ENCODE measurements at regions not wholly inside any gene's neighbourhood (a gene's known extent, or its start where the extent isn't known, plus 50 kb on each side); places are given as distances from the start of the nearest gene placed in this dataset.

DNA sequence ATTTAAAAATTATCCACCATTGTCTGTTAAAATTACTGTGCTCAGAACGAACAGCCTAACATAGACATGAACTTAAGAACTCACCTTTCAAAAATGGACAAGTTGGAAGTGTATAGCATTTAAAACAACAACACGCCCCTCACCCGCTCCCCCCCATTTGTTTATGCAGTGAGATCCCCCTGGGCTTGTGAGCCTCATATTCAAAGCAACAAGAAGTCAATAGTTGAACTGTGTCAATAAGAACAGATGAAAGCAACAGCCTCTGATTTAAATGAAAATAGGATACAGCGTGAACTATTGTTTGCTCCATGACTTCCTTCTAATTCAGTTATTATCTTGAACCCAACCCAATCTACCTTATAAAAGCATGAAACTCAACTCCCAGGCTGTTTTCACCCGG, 314.2 kb downstream of the BLID start:
- H3K27ac ChIP-seq (ENCODE audit: low read length): peak overlapping the region; percentile 80
- H3K9ac ChIP-seq (ENCODE audit: low read depth, low read length): peak overlapping the region; percentile 84
- H3K36me3 ChIP-seq (ENCODE audit: insufficient read depth, low read depth, low read length): no peaks in the 10 kb centered on the region
- peaks cover 31% of the 10 kb centered on the region; the same call in 1 of the 2 replicates for H3K4me1 ChIP-seq (ENCODE audit: insufficient read depth, low read length)
- H3K4me3 ChIP-seq (ENCODE audit: low read length): peak overlapping the region; percentile 58
- no peaks in the 10 kb centered on the region for H3K27me3 ChIP-seq (ENCODE audit: insufficient read depth, low read length)
- no peaks in the 10 kb centered on the region; the same call in 1 of the 2 replicates for H3K9me3 ChIP-seq (ENCODE audit: insufficient read depth, low read depth, low read length)

DNA sequence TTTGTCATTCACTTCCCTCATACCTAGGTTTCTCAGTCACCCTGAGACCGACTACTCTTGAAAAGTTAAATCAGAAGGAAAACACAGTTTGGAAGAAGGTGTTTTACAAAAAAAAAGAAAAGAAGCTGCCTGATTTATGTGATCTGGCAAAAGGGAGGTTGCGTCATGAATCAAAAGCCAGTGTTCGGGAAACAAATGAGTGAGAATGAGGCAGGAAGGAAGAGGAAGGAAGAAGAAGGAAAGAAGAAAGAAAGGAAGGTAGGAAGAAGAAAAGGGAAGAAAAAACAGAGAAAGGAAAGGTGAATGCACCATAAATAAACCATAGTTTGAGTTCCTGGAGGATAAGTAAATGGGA, 314.6 kb downstream of the BLID start:
- H3K36me3 ChIP-seq (ENCODE audit: insufficient read depth, low read depth, low read length): no peaks in the 10 kb centered on the region
- no peaks in the 10 kb centered on the region; the same call in 1 of the 2 replicates for H3K9me3 ChIP-seq (ENCODE audit: insufficient read depth, low read depth, low read length)
- peaks cover 31% of the 10 kb centered on the region; the same call in 1 of the 2 replicates for H3K4me1 ChIP-seq (ENCODE audit: insufficient read depth, low read length)
- no peaks in the 10 kb centered on the region for H3K27me3 ChIP-seq (ENCODE audit: insufficient read depth, low read length)
- peak overlapping the region; percentile 58 for H3K4me3 ChIP-seq (ENCODE audit: low read length)
- H3K9ac ChIP-seq (ENCODE audit: low read depth, low read length): peak overlapping the region; percentile 84
- H3K27ac ChIP-seq (ENCODE audit: low read length): peak overlapping the region; percentile 80

GRCh38 chr11:121800731-121801393, 315.2 kb downstream of the BLID start:
- Histone ChIP-seq H3K9ac (ENCODE audit: low read depth, low read length) (peak overlapping the region; percentile 84), H3K9me3 (ENCODE audit: insufficient read depth, low read depth, low read length) (no peaks in the 10 kb centered on the region; the same call in 1 of the 2 replicates), H3K4me1 (ENCODE audit: insufficient read depth, low read length) (peaks cover 31% of the 10 kb centered on the region; the same call in 1 of the 2 replicates), H3K27me3 (ENCODE audit: insufficient read depth, low read length) (no peaks in the 10 kb centered on the region), H3K36me3 (ENCODE audit: insufficient read depth, low read depth, low read length) (no peaks in the 10 kb centered on the region), H3K4me3 (ENCODE audit: low read length) (peak overlapping the region; percentile 58), H3K27ac (ENCODE audit: low read length) (peak overlapping the region; percentile 80)

DNA sequence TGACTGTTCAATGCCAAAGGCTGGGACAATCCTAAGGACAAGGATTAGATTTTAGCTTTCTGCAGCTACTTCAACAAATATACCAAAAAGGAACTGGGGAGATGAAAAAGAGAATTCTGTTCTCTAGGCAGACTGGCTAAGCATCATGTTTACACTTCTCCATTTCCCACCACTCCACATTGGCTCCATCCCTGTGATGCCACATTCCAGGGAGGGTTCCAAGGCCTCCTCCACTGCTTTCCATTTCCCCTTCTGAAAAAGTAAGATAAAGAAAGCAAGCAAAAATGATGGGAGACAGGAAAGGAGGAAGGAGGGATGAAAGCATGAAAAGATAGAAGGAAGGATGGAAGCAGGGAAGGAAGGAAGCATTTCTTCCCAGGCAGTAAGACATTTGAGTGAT, 315.8 kb downstream of the BLID start:
- Histone ChIP-seq H3K4me3 (ENCODE audit: low read length) (peak overlapping the region; percentile 26; the same call in 1 of the 2 replicates), H3K9ac (ENCODE audit: low read depth, low read length) (peak overlapping the region; percentile 84; the same call in 1 of the 2 replicates), H3K27me3 (ENCODE audit: insufficient read depth, low read length) (no peaks in the 10 kb centered on the region), H3K4me1 (ENCODE audit: insufficient read depth, low read length) (peaks cover 31% of the 10 kb centered on the region; the same call in 1 of the 2 replicates), H3K36me3 (ENCODE audit: insufficient read depth, low read depth, low read length) (no peaks in the 10 kb centered on the region), H3K9me3 (ENCODE audit: insufficient read depth, low read depth, low read length) (no peaks in the 10 kb centered on the region; the same call in 1 of the 2 replicates), H3K27ac (ENCODE audit: low read length) (peak overlapping the region; percentile 37)

- no peaks in the 10 kb centered on the region; the same call in 1 of the 2 replicates for H3K9me3 ChIP-seq (ENCODE audit: insufficient read depth, low read depth, low read length)
- no peak overlapping the region for H3K4me3 ChIP-seq (ENCODE audit: low read length)
- no peaks in the 10 kb centered on the region for H3K36me3 ChIP-seq (ENCODE audit: insufficient read depth, low read depth, low read length)
- H3K4me1 ChIP-seq (ENCODE audit: insufficient read depth, low read length): peaks cover 23% of the 10 kb centered on the region; the same call in 1 of the 2 replicates
- no peaks in the 10 kb centered on the region for H3K27me3 ChIP-seq (ENCODE audit: insufficient read depth, low read length)
- H3K9ac ChIP-seq (ENCODE audit: low read depth, low read length): no peak overlapping the region
- no peak overlapping the region for H3K27ac ChIP-seq (ENCODE audit: low read length)
These were observed 318.5 kb downstream of the BLID start for GRCh38 chr11:121797496-121797895.

DNA sequence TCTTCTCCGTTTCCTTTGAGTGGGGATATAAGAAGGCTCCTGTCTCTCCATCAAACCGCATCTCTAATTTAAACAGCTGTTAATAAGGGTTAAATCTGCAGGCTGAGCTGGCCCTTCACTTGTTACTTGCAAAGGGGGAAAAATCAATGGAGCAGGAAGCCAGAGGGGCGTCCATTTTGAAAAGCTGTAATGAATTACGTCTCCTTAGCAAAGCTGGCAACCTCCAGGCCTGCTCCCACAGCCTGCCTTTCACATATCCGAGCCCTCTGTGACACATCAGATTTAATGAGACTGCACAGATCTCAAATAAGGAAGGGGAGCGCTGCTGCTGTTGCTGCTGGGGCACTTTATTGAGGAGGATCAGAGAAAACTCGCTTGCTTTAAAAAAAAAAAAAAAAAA, 320.8 kb downstream of the BLID start:
- no peaks in the 10 kb centered on the region for H3K27me3 ChIP-seq (ENCODE audit: insufficient read depth, low read length)
- no peak overlapping the region for H3K4me3 ChIP-seq (ENCODE audit: low read length)
- no peak overlapping the region for H3K27ac ChIP-seq (ENCODE audit: low read length)
- no peaks in the 10 kb centered on the region for H3K36me3 ChIP-seq (ENCODE audit: insufficient read depth, low read depth, low read length)
- no peak overlapping the region for H3K9ac ChIP-seq (ENCODE audit: low read depth, low read length)
- peaks cover 6% of the 10 kb centered on the region; the same call in 1 of the 2 replicates for H3K4me1 ChIP-seq (ENCODE audit: insufficient read depth, low read length)
- no peaks in the 10 kb centered on the region; the same call in 1 of the 2 replicates for H3K9me3 ChIP-seq (ENCODE audit: insufficient read depth, low read depth, low read length)

- no peak overlapping the region for H3K9ac ChIP-seq (ENCODE audit: low read depth, low read length)
- peaks cover 1% of the 10 kb centered on the region; the same call in 1 of the 2 replicates for H3K4me1 ChIP-seq (ENCODE audit: insufficient read depth, low read length)
- H3K9me3 ChIP-seq (ENCODE audit: insufficient read depth, low read depth, low read length): no peaks in the 10 kb centered on the region; the same call in 1 of the 2 replicates
- H3K36me3 ChIP-seq (ENCODE audit: insufficient read depth, low read depth, low read length): no peaks in the 10 kb centered on the region
- no peak overlapping the region for H3K4me3 ChIP-seq (ENCODE audit: low read length)
- no peaks in the 10 kb centered on the region for H3K27me3 ChIP-seq (ENCODE audit: insufficient read depth, low read length)
- H3K27ac ChIP-seq (ENCODE audit: low read length): no peak overlapping the region
These were observed 321.3 kb downstream of the BLID start for GRCh38 chr11:121794671-121795141.

GRCh38 chr11:121793916-121794315, 322.1 kb downstream of the BLID start:
- H3K4me1 ChIP-seq (ENCODE audit: insufficient read depth, low read length): no peaks in the 10 kb centered on the region; the same call in 1 of the 2 replicates
- H3K27ac ChIP-seq (ENCODE audit: low read length): no peak overlapping the region
- H3K36me3 ChIP-seq (ENCODE audit: insufficient read depth, low read depth, low read length): no peaks in the 10 kb centered on the region
- no peak overlapping the region for H3K9ac ChIP-seq (ENCODE audit: low read depth, low read length)
- H3K9me3 ChIP-seq (ENCODE audit: insufficient read depth, low read depth, low read length): no peaks in the 10 kb centered on the region
- H3K4me3 ChIP-seq (ENCODE audit: low read length): no peak overlapping the region
- H3K27me3 ChIP-seq (ENCODE audit: insufficient read depth, low read length): no peaks in the 10 kb centered on the region

DNA sequence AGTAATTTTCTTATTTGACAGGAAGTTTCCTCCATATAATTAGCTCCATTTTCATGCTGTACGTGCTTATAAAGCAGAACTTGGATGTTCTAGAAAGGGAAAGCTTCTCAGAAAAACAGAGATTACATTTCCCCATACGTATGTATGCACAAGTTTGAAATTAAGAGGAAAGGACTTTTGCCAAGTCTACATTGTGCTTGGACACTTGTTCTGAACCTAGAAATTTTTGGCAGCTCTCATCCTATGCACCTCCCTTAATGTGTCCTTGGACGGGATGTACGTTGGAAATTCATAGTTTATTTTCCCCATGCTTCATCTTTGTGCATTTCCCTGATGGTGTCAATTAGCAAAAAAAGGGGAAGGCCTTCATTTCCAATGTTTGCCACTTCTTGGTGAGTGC, 322.7 kb downstream of the BLID start:
- Histone ChIP-seq H3K9ac (ENCODE audit: low read depth, low read length) (no peak overlapping the region), H3K27ac (ENCODE audit: low read length) (no peak overlapping the region), H3K4me3 (ENCODE audit: low read length) (no peak overlapping the region), H3K4me1 (ENCODE audit: insufficient read depth, low read length) (no peaks in the 10 kb centered on the region; the same call in 1 of the 2 replicates), H3K9me3 (ENCODE audit: insufficient read depth, low read depth, low read length) (no peaks in the 10 kb centered on the region), H3K36me3 (ENCODE audit: insufficient read depth, low read depth, low read length) (no peaks in the 10 kb centered on the region), H3K27me3 (ENCODE audit: insufficient read depth, low read length) (no peaks in the 10 kb centered on the region)

- Histone ChIP-seq H3K9ac (ENCODE audit: low read depth, low read length) (no peak overlapping the region), H3K27ac (ENCODE audit: low read length) (no peak overlapping the region), H3K4me3 (ENCODE audit: low read length) (no peak overlapping the region), H3K36me3 (ENCODE audit: insufficient read depth, low read depth, low read length) (no peaks in the 10 kb centered on the region), H3K4me1 (ENCODE audit: insufficient read depth, low read length) (no peaks in the 10 kb centered on the region; the same call in 1 of the 2 replicates), H3K27me3 (ENCODE audit: insufficient read depth, low read length) (no peaks in the 10 kb centered on the region), H3K9me3 (ENCODE audit: insufficient read depth, low read depth, low read length) (no peaks in the 10 kb centered on the region)
These were observed 323.8 kb downstream of the BLID start for GRCh38 chr11:121792185-121792584.

DNA sequence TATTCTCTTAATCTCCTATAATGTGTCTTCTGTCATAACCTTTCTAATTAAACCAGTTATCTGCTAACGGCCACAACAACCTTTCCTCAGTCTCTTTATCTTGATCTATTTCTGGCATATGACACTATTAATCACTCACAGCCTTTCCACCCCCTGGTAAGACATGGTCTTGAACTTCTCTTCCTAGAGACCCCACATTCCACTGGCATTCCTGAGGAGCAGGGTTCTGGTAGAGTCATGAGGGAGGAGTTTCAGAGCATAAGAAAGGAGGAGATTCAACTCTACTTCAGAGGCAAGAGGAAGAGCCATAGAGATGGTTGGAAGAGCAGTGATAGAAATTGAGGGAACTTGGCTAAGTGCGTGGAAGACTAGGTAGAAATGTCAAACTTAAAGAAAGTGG, 325.6 kb downstream of the BLID start:
- Histone ChIP-seq H3K4me1 (ENCODE audit: insufficient read depth, low read length) (no peaks in the 10 kb centered on the region; the same call in 1 of the 2 replicates), H3K27me3 (ENCODE audit: insufficient read depth, low read length) (no peaks in the 10 kb centered on the region), H3K9me3 (ENCODE audit: insufficient read depth, low read depth, low read length) (no peaks in the 10 kb centered on the region), H3K4me3 (ENCODE audit: low read length) (no peak overlapping the region), H3K9ac (ENCODE audit: low read depth, low read length) (no peak overlapping the region), H3K36me3 (ENCODE audit: insufficient read depth, low read depth, low read length) (no peaks in the 10 kb centered on the region), H3K27ac (ENCODE audit: low read length) (no peak overlapping the region)

- Histone ChIP-seq H3K4me3 (ENCODE audit: low read length) (no peak overlapping the region), H3K4me1 (ENCODE audit: insufficient read depth, low read length) (no peaks in the 10 kb centered on the region), H3K27ac (ENCODE audit: low read length) (no peak overlapping the region), H3K27me3 (ENCODE audit: insufficient read depth, low read length) (no peaks in the 10 kb centered on the region), H3K36me3 (ENCODE audit: insufficient read depth, low read depth, low read length) (no peaks in the 10 kb centered on the region), H3K9ac (ENCODE audit: low read depth, low read length) (no peak overlapping the region), H3K9me3 (ENCODE audit: insufficient read depth, low read depth, low read length) (no peaks in the 10 kb centered on the region)
These were observed 328.2 kb upstream of the SORL1-AS1 start for GRCh38 chr11:121780971-121781370.

Measured in iPS-20b (cell line).